IMR-90 (cell line): ENCODE measurements at regions not wholly inside any gene's neighbourhood (a gene's known extent, or its start where the extent isn't known, plus 50 kb on each side); places are given as distances from the start of the nearest gene placed in this dataset.

Experiments used
- POLR2A ChIP-seq: IDR thresholded peaks from 2 replicates; pipeline ENCODE4 v1.6.1; 2012; ENCODE audit warnings: mild to moderate bottlenecking, low read depth, low read length
- SMC3 ChIP-seq: fragments of 150-350 bp; IDR thresholded peaks from 2 replicates; pipeline ENCODE4 v1.6.1; 2016; ENCODE audit warnings: low read depth, mild to moderate bottlenecking, antibody characterized with exemption, low read length, moderate library complexity
- TF ChIP-seq, protein P1 (sequence below): conservative IDR thresholded peaks from 2 replicates; pipeline ENCODE4 v1.5.1; 2012; ENCODE audit warnings: mild to moderate bottlenecking, low read depth, low read length, improper control_type of control experiment

DNA sequence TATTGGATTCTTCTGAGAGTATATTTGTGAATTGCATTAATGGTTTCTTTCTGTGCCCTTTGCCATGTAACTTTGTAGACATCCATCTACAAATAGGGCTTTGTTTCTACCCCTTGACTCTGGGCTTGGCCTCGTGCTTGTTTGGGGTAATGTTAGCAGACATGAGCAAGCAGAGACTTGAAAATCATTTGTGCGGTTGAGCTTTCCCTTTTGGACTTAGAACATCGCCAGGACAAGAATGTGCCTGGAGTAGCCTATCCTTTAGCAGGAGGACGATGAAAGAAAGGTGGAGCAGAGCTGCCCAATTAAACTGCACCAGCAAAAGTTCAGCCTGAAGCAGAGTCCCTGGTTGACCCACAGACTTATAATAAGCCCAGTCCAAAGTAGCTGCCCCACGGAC lies 785.9 kb downstream of the EPHA4 start:
- TF ChIP-seq SMC3, result no peak
- TF ChIP-seq POLR2A, result no peak
- TF ChIP-seq, protein P1, sequence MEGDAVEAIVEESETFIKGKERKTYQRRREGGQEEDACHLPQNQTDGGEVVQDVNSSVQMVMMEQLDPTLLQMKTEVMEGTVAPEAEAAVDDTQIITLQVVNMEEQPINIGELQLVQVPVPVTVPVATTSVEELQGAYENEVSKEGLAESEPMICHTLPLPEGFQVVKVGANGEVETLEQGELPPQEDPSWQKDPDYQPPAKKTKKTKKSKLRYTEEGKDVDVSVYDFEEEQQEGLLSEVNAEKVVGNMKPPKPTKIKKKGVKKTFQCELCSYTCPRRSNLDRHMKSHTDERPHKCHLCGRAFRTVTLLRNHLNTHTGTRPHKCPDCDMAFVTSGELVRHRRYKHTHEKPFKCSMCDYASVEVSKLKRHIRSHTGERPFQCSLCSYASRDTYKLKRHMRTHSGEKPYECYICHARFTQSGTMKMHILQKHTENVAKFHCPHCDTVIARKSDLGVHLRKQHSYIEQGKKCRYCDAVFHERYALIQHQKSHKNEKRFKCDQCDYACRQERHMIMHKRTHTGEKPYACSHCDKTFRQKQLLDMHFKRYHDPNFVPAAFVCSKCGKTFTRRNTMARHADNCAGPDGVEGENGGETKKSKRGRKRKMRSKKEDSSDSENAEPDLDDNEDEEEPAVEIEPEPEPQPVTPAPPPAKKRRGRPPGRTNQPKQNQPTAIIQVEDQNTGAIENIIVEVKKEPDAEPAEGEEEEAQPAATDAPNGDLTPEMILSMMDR, result no peak
